HL-60/S4 treated with retinoic acid at 250 ng/mL for 4 days and 3 days (cell line): ENCODE measurements at regions not wholly inside any gene's neighbourhood (a gene's known extent, or its start where the extent isn't known, plus 50 kb on each side); places are given as distances from the start of the nearest gene placed in this dataset.

Source experiments
- in situ Hi-C: fragments of 300-500 bp; cut with MboI; formaldehyde crosslinking; loops from 2 replicates; pipeline ENCODE4 v1.7.0; 2022; ENCODE audit warnings: low sequenced_read_pairs

GRCh38 chr12:93944911-93945310 lies 203.5 kb upstream of the PLXNC1 start:
- in situ Hi-C loops: no loop called here

- in situ Hi-C loops: no loop called here
These were observed 201.7 kb upstream of the PLXNC1 start for GRCh38 chr12:93946542-93947150.

GRCh38 chr12:93947486-93947885 lies 200.9 kb upstream of the PLXNC1 start:
- in situ Hi-C loops: no loop called here

GRCh38 chr12:93950311-93950710 lies 198.1 kb upstream of the PLXNC1 start:
- in situ Hi-C loops: no loop called here

GRCh38 chr12:93954166-93955112 lies 193.9 kb upstream of the PLXNC1 start:
- in situ Hi-C loops: no loop called here

- in situ Hi-C loops: no loop called here
These were observed 191.8 kb upstream of the PLXNC1 start for GRCh38 chr12:93956551-93956950.

GRCh38 chr12:93957168-93957567 lies 191.2 kb upstream of the PLXNC1 start:
- in situ Hi-C loops: no loop called here

- in situ Hi-C loops: no loop called here
These were observed 190.5 kb upstream of the PLXNC1 start for GRCh38 chr12:93957870-93958269.

- in situ Hi-C loops: no loop called here
These were observed 188.7 kb upstream of the PLXNC1 start for GRCh38 chr12:93959657-93960056.

- in situ Hi-C loops: no loop called here
These were observed 187.9 kb upstream of the PLXNC1 start for GRCh38 chr12:93960521-93960920.

- in situ Hi-C loops: no loop called here
These were observed 186.0 kb upstream of the PLXNC1 start for GRCh38 chr12:93962336-93962735.

- in situ Hi-C loops: no loop called here
These were observed 183.4 kb upstream of the PLXNC1 start for GRCh38 chr12:93964936-93965335.

GRCh38 chr12:93966516-93967133 lies 181.8 kb upstream of the PLXNC1 start:
- in situ Hi-C loops: no loop called here

GRCh38 chr12:93967454-93967853 lies 180.9 kb upstream of the PLXNC1 start:
- in situ Hi-C loops: no loop called here

GRCh38 chr12:93968536-93969285 lies 179.7 kb upstream of the PLXNC1 start:
- in situ Hi-C loops: no loop called here

- in situ Hi-C loops: no loop called here
These were observed 177.3 kb upstream of the PLXNC1 start for GRCh38 chr12:93970900-93971688.

GRCh38 chr12:93972411-93973208 lies 175.8 kb upstream of the PLXNC1 start:
- in situ Hi-C loops: no loop called here

GRCh38 chr12:93974252-93974651 lies 174.1 kb upstream of the PLXNC1 start:
- in situ Hi-C loops: no loop called here

- in situ Hi-C loops: no loop called here
These were observed 172.4 kb upstream of the PLXNC1 start for GRCh38 chr12:93976024-93976423.
